ENCODE measurements at regions not wholly inside any gene's neighbourhood (a gene's known extent, or its start where the extent isn't known, plus 50 kb on each side); places are given as distances from the start of the nearest gene placed in this dataset.

DNA sequence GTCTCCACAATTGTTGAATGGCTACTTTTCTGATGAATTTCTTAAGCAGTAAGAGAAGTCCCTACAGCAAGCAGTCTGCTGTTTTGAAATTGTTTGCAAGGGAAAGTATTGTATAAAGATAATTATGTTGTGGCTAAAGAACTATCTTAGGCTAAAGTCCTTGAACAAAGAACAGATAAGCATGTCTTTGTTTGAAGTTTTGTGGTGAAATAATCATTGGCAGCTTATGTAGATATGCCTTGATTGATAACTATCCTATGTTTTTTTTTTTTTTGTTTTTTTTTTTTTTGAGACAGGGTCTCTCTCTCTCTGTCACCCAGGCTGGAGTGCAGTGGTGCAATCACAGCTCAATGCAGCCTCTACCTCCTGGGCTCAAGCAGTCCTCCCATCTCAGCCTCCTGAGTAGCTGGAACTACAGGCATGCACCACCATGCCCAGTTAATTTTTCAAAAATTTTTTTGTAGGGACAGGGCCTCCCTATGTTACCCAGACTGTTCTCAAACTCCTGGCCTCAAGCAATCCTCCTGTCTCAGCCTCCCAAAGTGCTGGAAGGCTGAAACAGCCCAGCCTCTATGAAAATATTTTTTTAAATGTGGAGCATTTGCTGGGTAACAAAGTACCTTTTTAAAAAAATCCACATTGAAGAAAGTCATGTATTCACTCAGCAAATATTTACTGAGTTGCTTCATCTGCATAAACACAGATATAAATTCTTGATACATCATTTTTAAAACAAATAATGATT is 80.8 kb downstream of the LLPH start:
- DNase-seq (ENCODE audit: low read depth, low spot score), result no peak
- no peak for ATAC-seq
- Histone ChIP-seq H3K27me3 (ENCODE audit: insufficient read depth, low read length) (no peaks in the 10 kb centered on the region), H3K79me2 (ENCODE audit: insufficient read depth, low read length) (no peaks in the 10 kb centered on the region), H4K20me1 (ENCODE audit: insufficient read depth) (no peaks in the 10 kb centered on the region), H3K4me2 (ENCODE audit: low read length) (no peak overlapping the region), H2AFZ (ENCODE audit: low read depth, low read length, poor library complexity, severe bottlenecking) (no peak overlapping the region), H3K9me3 (ENCODE audit: control insufficient read depth in 1 of 2, insufficient read depth in 1 of 2, low read depth in 1 of 2, low read length in 2 of 2) (no peaks in the 10 kb centered on the region), H3K9me2 (ENCODE audit: insufficient read depth) (no peaks in the 10 kb centered on the region), H3K36me3 (ENCODE audit: control insufficient read depth in 1 of 2, insufficient read depth in 2 of 2, low read length in 2 of 2) (no peaks in the 10 kb centered on the region), H3K9ac (ENCODE audit: low read length) (no peak overlapping the region), H3K27ac (ENCODE audit: low read depth, low read length) (no peak overlapping the region), H3K4me1 (ENCODE audit: control insufficient read depth in 1 of 2, insufficient read depth in 2 of 2, low read length in 2 of 2) (no peaks in the 10 kb centered on the region), H3K4me3 (replicated peaks in 1 of 2; ENCODE audit: low read depth in 1 of 2, low read length in 2 of 2) (no peak overlapping the region)
- ChIA-PET POLR2A (interaction anchor here (0.6 kb wide), 1 partner anchor 10 kb away, joined by 4 read pairs; no protein-coding TSS in a partner anchor), RAD21 (ENCODE audit: low non-redundant PET in 1 of 2, low total read pairs in 2 of 2, uncharacterized antibody in 2 of 2, unreplicated experiment in 2 of 2) (no interaction called here), CTCF (interaction anchor here (1.9 kb wide), 1 partner anchor 14 kb away, joined by 5 read pairs; no protein-coding TSS in a partner anchor)
- no TSS peak for BruUV-seq (replicated peaks)
- intact Hi-C loops (cut with micrococcal nuclease), result no loop called here
- TF ChIP-seq POLR2AphosphoS5 (IDR thresholded peaks at IDR 0.05; ENCODE audit: low read depth, low read length) (no peak), ZNF274 (IDR thresholded peaks at IDR 0.05; ENCODE audit: low read depth, low read length) (no peak), FOSL1 (IDR thresholded peaks at IDR 0.05; ENCODE audit: low read depth) (no peak), CEBPB (IDR thresholded peaks at IDR 0.05; ENCODE audit: low read depth) (no peak), TCF7L2 (IDR thresholded peaks at IDR 0.05; ENCODE audit: borderline replicate concordance, extremely low read depth, insufficient read depth, insufficient read length) (no peak)
- TF ChIP-seq, protein P1, sequence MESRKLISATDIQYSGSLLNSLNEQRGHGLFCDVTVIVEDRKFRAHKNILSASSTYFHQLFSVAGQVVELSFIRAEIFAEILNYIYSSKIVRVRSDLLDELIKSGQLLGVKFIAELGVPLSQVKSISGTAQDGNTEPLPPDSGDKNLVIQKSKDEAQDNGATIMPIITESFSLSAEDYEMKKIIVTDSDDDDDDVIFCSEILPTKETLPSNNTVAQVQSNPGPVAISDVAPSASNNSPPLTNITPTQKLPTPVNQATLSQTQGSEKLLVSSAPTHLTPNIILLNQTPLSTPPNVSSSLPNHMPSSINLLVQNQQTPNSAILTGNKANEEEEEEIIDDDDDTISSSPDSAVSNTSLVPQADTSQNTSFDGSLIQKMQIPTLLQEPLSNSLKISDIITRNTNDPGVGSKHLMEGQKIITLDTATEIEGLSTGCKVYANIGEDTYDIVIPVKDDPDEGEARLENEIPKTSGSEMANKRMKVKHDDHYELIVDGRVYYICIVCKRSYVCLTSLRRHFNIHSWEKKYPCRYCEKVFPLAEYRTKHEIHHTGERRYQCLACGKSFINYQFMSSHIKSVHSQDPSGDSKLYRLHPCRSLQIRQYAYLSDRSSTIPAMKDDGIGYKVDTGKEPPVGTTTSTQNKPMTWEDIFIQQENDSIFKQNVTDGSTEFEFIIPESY (IDR thresholded peaks at IDR 0.05; ENCODE audit: extremely low read depth, insufficient replicate concordance, low read length), result no peak
